Mammary epithelial cell (primary cell): ENCODE measurements at regions not wholly inside any gene's neighbourhood (a gene's known extent, or its start where the extent isn't known, plus 50 kb on each side); places are given as distances from the start of the nearest gene placed in this dataset.

Experiments
- CTCF ChIP-seq, 2 donors: IDR thresholded peaks in 1 of 2; conservative IDR thresholded peaks in 1 of 2; 2 replicates each; pipeline ENCODE4 v1.5.1; 2011 to 2012; ENCODE audit warnings: inconsistent platforms in 2 of 2, low read length in 2 of 2, mild to moderate bottlenecking in 2 of 2, control low read depth in 1 of 2, low read depth in 1 of 2; ENCODE audit not compliant: insufficient read depth in 1 of 2; ENCODE audit errors: extremely low read depth in 1 of 2
- EZH2 ChIP-seq: IDR thresholded peaks from 2 replicates; pipeline ENCODE4 v1.6.1; 2012; ENCODE audit warnings: low read length, inconsistent platforms, borderline replicate concordance

GRCh38 chr1:240018617-240019016 is 73.1 kb upstream of the FMN2 start:
- TF ChIP-seq EZH2, result no peak
- TF ChIP-seq CTCF (conservative IDR thresholded peaks at IDR 0.05 in 1 of 2, IDR thresholded peaks at IDR 0.05 in 1 of 2; ENCODE audit: extremely low read depth in 1 of 2, insufficient read depth in 1 of 2, low read depth in 1 of 2, low read length in 2 of 2), result no peak
